ENCODE measurements at regions not wholly inside any gene's neighbourhood (a gene's known extent, or its start where the extent isn't known, plus 50 kb on each side); places are given as distances from the start of the nearest gene placed in this dataset.

DNA sequence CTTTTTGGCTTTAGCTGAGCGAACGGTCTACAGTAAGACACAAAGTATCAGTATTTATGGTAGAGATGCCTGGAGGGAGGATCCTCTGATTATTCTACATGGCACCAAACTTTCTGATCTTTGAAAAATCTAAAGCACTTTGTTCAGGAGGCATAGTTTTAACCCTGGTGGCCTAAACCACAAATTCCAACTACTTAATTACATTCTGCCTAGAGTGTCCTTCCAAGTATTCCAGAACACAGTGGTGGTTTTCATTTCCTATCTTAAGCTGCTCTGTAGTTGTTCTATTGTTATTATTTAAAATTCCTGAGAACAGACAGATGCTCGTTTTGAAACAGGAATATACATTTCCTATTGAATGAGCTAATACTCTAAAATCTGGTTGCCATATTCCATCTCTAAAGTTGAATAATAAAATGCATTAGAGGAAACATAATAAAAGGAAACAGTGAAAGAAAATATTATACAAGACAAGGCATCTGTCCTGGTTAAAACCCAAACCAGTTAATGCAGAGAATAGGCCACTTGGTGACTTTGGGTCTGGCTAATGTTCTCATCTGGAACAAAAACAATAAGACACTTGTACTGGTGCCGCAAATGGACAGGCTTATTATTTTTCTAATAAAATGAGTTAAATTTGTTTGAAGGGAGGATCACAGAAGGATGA is 657.4 kb downstream of the SPRY1 start:
- Histone ChIP-seq H3K27ac (no peak overlapping the region), H3K9me3 (no peaks in the 10 kb centered on the region), H3K27me3 (replicated peaks in 1 of 7) (no peaks in the 10 kb centered on the region), H3K36me3 (no peaks in the 10 kb centered on the region), H3K4me3 (no peak overlapping the region), H3K4me1 (no peaks in the 10 kb centered on the region)
- DNase-seq, result no peak
- TF ChIP-seq CTCF (IDR thresholded peaks at IDR 0.05 in 8 of 11, conservative IDR thresholded peaks at IDR 0.05 in 3 of 11) (no peak), POLR2AphosphoS5 (IDR thresholded peaks at IDR 0.05) (no peak), POLR2A (IDR thresholded peaks at IDR 0.05) (no peak)
- intact Hi-C loops (cut with DNase I; ENCODE audit: low total_unique reads), result no loop called here
- 82 to 97% (median 88%) methylated on average over 4 of the region's 4 CpGs for WGBS, 5 donors

GRCh38 chr4:124055336-124055735 is 657.2 kb downstream of the ANKRD50 start:
- no peaks in the 10 kb centered on the region for H3K27me3 ChIP-seq (replicated peaks in 1 of 7)
- H3K27ac ChIP-seq, result no peak overlapping the region
- intact Hi-C loops (cut with DNase I; ENCODE audit: low total_unique reads), result no loop called here
- WGBS, 5 donors, result 69 to 90% (median 88%) methylated on average over 1 of the region's 1 CpG
- no peaks in the 10 kb centered on the region for H3K9me3 ChIP-seq
- no peak for DNase-seq
- no peak for TF ChIP-seq CTCF (IDR thresholded peaks at IDR 0.05 in 8 of 11, conservative IDR thresholded peaks at IDR 0.05 in 3 of 11)
- no peak for TF ChIP-seq POLR2A (IDR thresholded peaks at IDR 0.05)
- no peak for TF ChIP-seq POLR2AphosphoS5 (IDR thresholded peaks at IDR 0.05)
- peaks cover 0 to 7% (median 2%) of the 10 kb centered on the region in 6 donors for H3K4me1 ChIP-seq
- no peaks in the 10 kb centered on the region for H3K36me3 ChIP-seq
- no peak overlapping the region for H3K4me3 ChIP-seq

DNA sequence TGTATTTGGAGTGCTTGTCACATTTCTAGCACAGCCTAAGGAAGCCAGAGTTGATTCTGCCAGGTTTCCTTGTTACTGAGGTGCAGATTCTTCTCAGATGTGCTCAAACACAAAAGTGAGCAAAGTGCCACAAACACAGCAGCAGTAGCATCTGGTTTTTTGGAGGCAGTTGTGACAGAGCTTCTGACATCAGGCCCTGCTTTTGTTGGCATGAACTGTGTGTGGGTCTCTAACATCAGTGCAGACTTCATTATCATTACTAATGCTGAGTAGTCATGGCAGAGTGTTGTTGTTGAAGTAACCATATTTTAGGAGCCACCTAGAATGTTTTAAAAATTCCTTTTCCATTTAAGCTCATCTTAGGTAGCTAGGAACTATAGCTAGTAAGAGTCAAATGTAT is 656.6 kb downstream of the ANKRD50 start:
- Histone ChIP-seq H3K27me3 (replicated peaks in 1 of 7) (no peaks in the 10 kb centered on the region), H3K9me3 (no peaks in the 10 kb centered on the region), H3K4me3 (no peak overlapping the region), H3K27ac (no peak overlapping the region), H3K36me3 (no peaks in the 10 kb centered on the region), H3K4me1 (peaks cover 0 to 12% (median 8%) of the 10 kb centered on the region in 6 donors)
- no peak for TF ChIP-seq POLR2AphosphoS5 (IDR thresholded peaks at IDR 0.05)
- TF ChIP-seq POLR2A (IDR thresholded peaks at IDR 0.05), result no peak
- no peak for TF ChIP-seq CTCF (IDR thresholded peaks at IDR 0.05 in 8 of 11, conservative IDR thresholded peaks at IDR 0.05 in 3 of 11)
- intact Hi-C loops (cut with DNase I; ENCODE audit: low total_unique reads), result no loop called here
- DNase-seq, result no peak

DNA sequence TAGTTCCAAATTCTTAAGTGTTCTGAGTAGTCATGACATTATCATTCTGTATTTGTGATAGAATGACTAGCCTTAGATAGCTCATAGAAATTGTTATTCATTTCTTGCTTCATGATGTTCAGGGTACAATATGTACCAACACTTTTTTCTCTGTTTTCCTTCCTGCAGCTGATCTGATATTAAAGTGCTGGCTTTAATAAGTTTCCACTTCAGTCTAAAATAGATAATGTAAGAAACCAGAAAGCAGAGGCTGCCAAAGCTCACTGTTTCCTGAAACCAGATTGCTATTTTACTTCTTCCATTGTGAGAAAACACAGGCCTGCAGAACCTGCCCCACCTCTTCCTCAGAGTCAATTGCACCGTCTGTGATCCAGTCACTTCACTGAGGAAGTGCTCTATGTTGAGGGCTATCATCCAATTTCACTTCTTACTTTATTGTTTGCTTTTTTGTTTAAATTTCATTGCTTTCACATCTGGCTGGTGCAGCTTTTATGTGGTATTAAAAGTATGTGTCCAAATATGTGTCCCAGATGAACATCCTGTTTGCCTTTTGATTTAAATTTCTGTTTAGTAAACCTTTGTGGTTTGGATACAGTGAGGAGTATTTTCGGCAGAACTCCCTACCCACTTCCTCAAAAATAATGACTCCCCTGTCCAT is 652.1 kb downstream of the ANKRD50 start:
- no peaks in the 10 kb centered on the region for H3K36me3 ChIP-seq
- 1 to 5% (median 2%) methylated on average over 2 of the region's 2 CpGs for WGBS, 5 donors
- no peak overlapping the region for H3K4me3 ChIP-seq
- no peaks in the 10 kb centered on the region for H3K9me3 ChIP-seq
- TF ChIP-seq POLR2AphosphoS5 (IDR thresholded peaks at IDR 0.05), result peak in 1 of 3 donors; percentile 51
- TF ChIP-seq POLR2A (IDR thresholded peaks at IDR 0.05), result no peak
- TF ChIP-seq CTCF (IDR thresholded peaks at IDR 0.05 in 8 of 11, conservative IDR thresholded peaks at IDR 0.05 in 3 of 11), result no peak
- H3K27ac ChIP-seq, result peak overlapping the region; percentile 11 to 89 (median 76)
- intact Hi-C loops (cut with DNase I; ENCODE audit: low total_unique reads), result no loop called here
- DNase-seq, result no peak
- H3K27me3 ChIP-seq (replicated peaks in 1 of 7), result no peaks in the 10 kb centered on the region
- H3K4me1 ChIP-seq, result peaks cover 0 to 17% (median 14%) of the 10 kb centered on the region in 6 donors
